ENCODE measurements at regions not wholly inside any gene's neighbourhood (a gene's known extent, or its start where the extent isn't known, plus 50 kb on each side); places are given as distances from the start of the nearest gene placed in this dataset.

DNA sequence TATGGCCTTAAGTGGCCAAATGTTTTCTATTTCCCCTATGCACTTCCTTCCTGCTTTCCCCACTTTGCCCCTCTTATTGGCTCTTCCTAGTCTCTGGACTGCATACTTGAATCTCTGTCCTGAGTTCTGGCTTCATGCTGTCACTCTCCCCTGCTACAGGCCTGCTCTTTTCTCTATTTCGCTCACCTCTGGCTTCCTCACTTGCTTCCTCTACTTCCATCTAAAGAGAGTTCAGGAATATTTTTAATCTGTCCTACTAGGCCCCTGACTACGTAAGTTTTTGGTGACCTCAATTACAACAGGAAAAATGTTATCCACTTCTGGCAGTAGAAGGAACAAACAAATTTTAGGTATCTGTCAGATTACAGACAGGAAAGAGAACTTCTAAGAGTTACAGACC, 65.7 kb upstream of the WDR17 start (continued):
- TF ChIP-seq, protein P1, sequence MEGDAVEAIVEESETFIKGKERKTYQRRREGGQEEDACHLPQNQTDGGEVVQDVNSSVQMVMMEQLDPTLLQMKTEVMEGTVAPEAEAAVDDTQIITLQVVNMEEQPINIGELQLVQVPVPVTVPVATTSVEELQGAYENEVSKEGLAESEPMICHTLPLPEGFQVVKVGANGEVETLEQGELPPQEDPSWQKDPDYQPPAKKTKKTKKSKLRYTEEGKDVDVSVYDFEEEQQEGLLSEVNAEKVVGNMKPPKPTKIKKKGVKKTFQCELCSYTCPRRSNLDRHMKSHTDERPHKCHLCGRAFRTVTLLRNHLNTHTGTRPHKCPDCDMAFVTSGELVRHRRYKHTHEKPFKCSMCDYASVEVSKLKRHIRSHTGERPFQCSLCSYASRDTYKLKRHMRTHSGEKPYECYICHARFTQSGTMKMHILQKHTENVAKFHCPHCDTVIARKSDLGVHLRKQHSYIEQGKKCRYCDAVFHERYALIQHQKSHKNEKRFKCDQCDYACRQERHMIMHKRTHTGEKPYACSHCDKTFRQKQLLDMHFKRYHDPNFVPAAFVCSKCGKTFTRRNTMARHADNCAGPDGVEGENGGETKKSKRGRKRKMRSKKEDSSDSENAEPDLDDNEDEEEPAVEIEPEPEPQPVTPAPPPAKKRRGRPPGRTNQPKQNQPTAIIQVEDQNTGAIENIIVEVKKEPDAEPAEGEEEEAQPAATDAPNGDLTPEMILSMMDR (conservative IDR thresholded peaks at IDR 0.05; ENCODE audit: low read depth in 2 of 2): no peak
- TF ChIP-seq, protein P2, sequence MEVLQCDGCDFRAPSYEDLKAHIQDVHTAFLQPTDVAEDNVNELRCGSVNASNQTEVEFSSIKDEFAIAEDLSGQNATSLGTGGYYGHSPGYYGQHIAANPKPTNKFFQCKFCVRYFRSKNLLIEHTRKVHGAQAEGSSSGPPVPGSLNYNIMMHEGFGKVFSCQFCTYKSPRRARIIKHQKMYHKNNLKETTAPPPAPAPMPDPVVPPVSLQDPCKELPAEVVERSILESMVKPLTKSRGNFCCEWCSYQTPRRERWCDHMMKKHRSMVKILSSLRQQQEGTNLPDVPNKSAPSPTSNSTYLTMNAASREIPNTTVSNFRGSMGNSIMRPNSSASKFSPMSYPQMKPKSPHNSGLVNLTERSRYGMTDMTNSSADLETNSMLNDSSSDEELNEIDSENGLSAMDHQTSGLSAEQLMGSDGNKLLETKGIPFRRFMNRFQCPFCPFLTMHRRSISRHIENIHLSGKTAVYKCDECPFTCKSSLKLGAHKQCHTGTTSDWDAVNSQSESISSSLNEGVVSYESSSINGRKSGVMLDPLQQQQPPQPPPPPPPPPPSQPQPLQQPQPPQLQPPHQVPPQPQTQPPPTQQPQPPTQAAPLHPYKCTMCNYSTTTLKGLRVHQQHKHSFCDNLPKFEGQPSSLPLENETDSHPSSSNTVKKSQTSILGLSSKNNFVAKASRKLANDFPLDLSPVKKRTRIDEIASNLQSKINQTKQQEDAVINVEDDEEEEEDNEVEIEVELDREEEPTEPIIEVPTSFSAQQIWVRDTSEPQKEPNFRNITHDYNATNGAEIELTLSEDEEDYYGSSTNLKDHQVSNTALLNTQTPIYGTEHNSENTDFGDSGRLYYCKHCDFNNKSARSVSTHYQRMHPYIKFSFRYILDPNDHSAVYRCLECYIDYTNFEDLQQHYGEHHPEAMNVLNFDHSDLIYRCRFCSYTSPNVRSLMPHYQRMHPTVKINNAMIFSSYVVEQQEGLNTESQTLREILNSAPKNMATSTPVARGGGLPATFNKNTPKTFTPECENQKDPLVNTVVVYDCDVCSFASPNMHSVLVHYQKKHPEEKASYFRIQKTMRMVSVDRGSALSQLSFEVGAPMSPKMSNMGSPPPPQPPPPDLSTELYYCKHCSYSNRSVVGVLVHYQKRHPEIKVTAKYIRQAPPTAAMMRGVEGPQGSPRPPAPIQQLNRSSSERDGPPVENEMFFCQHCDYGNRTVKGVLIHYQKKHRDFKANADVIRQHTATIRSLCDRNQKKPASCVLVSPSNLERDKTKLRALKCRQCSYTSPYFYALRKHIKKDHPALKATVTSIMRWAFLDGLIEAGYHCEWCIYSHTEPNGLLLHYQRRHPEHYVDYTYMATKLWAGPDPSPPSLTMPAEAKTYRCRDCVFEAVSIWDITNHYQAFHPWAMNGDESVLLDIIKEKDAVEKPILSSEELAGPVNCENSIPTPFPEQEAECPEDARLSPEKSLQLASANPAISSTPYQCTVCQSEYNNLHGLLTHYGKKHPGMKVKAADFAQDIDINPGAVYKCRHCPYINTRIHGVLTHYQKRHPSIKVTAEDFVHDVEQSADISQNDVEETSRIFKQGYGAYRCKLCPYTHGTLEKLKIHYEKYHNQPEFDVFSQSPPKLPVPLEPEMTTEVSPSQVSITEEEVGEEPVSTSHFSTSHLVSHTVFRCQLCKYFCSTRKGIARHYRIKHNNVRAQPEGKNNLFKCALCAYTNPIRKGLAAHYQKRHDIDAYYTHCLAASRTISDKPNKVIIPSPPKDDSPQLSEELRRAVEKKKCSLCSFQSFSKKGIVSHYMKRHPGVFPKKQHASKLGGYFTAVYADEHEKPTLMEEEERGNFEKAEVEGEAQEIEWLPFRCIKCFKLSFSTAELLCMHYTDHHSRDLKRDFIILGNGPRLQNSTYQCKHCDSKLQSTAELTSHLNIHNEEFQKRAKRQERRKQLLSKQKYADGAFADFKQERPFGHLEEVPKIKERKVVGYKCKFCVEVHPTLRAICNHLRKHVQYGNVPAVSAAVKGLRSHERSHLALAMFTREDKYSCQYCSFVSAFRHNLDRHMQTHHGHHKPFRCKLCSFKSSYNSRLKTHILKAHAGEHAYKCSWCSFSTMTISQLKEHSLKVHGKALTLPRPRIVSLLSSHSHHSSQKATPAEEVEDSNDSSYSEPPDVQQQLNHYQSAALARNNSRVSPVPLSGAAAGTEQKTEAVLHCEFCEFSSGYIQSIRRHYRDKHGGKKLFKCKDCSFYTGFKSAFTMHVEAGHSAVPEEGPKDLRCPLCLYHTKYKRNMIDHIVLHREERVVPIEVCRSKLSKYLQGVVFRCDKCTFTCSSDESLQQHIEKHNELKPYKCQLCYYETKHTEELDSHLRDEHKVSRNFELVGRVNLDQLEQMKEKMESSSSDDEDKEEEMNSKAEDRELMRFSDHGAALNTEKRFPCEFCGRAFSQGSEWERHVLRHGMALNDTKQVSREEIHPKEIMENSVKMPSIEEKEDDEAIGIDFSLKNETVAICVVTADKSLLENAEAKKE (CRISPR knock-in tag; IDR thresholded peaks at IDR 0.05): no peak

DNA sequence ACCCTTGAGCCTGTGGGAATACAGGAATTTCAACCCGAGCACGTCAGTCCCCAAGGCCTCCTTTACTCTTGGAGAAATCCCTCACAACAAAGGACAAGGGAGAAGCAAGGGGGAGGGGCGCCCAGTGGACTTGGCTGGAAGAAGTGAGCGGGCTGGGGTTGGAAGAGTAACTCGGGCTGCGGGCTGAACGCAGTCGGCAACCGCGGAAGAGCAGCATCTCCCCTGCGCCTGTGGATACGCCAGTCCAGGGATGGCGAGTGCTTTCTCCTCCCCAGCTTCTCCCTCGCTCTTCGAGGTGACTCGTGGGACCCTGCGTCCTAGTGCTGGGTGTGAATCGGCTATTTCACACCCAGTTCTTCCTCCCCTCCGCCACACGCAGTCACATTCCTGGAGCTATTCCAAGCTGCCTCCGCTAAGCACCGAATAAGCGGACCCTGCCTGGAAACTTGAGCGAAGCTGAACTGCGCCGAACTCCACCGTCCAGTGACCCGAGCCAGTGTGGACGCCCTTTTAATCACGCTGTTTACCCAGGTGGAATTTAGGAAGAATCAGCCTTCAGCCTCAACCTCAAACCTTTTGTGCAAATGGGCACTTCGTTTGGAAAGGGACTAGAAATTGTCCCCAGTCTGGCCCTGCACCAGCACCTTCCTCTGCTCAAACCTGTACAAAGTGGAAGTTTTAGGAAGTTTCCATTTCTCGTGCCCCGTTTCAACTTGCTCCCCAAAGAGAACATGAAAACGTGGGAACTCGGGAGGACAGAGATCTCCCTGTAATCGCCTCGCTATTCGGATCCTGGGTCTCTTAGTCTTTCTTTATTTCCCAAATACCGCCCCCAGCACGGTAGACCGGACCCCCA, 64.3 kb upstream of the WDR17 start:
- Mint-ChIP-seq H3K36me3 (ENCODE audit: low read depth) (no peaks in the 10 kb centered on the region), H3K27ac (peak overlapping the region; percentile 52; the same call in 1 of the 2 replicates), H3K9me3 (no peaks in the 10 kb centered on the region), H3K4me1 (peaks cover 41% of the 10 kb centered on the region), H3K4me3 (peak overlapping the region; percentile 85), H3K27me3 (ENCODE audit: insufficient read depth, low read depth, poor library complexity) (peaks cover 13% of the 10 kb centered on the region)
- H3K36me3 ChIP-seq (ENCODE audit: insufficient read depth): no peaks in the 10 kb centered on the region
- no peaks in the 10 kb centered on the region for H4K20me1 ChIP-seq (replicated peaks; ENCODE audit: insufficient read depth)
- peak overlapping the region; percentile 97 for H3K4me2 ChIP-seq
- H3K79me2 ChIP-seq (replicated peaks; ENCODE audit: insufficient read depth): no peaks in the 10 kb centered on the region
- ATAC-seq (peak; percentile 81), DNase-seq (ENCODE audit: low spot score) (peak; percentile 93)
- H3K27ac ChIP-seq (ENCODE audit: low read depth): no peak overlapping the region
- peaks cover 34% of the 10 kb centered on the region for H3K27me3 ChIP-seq (ENCODE audit: insufficient read depth)
- peak overlapping the region; percentile 85 for H3K4me3 ChIP-seq
- H3K9me2 ChIP-seq (ENCODE audit: insufficient read depth): no peaks in the 10 kb centered on the region
- H3F3A ChIP-seq (replicated peaks; ENCODE audit: low read depth): no peaks in the 10 kb centered on the region
- peaks cover 24% of the 10 kb centered on the region for H3K4me1 ChIP-seq (ENCODE audit: insufficient read depth)
- H2AFZ ChIP-seq: peak overlapping the region; percentile 99
- TF ChIP-seq JUNB (IDR thresholded peaks at IDR 0.05; ENCODE audit: unreplicated experiment) (no peak), ZNF114 (CRISPR knock-in tag; IDR thresholded peaks at IDR 0.05) (no peak), EZH2 (IDR thresholded peaks at IDR 0.05; ENCODE audit: low read depth, unreplicated experiment) (no peak)
- TF ChIP-seq, protein P2 (CRISPR knock-in tag; IDR thresholded peaks at IDR 0.05): peak; percentile 58; the same call in 1 of the 2 replicates
